Naive thymus-derived CD4-positive, alpha-beta T cell (primary cell): ENCODE measurements at regions not wholly inside any gene's neighbourhood (a gene's known extent, or its start where the extent isn't known, plus 50 kb on each side); places are given as distances from the start of the nearest gene placed in this dataset.

Source experiments
- ATAC-seq: fragments of 150-1000 bp; cut with Tn5 transposase; 2 replicates; pipeline ENCODE4 v1.10.0; 2021; ENCODE audit warnings: mild to moderate bottlenecking, moderate library complexity
- CTCF ChIA-PET: fragments of 350-600 bp; sonication (Branson Sonifier 250); formaldehyde crosslinking; loops from one replicate; lab custom pipeline; 2021; ENCODE audit warnings: antibody characterized with exemption; lab: Charles Lee
- POLR2A ChIA-PET: fragments of 350-600 bp; sonication (Branson Sonifier 250); formaldehyde crosslinking; loops from one replicate; lab custom pipeline; 2021; ENCODE audit warnings: antibody characterized with exemption, inconsistent platforms; lab: Charles Lee
- DNase-seq, 9 donors: peaks; one replicate each; pipeline versions ENCODE4 v3.0.0 to v3.0.0-alpha.2; 2020 to 2022; ENCODE audit warnings: mixed read lengths in 1 of 9
- H3K27ac ChIP-seq: one replicate; pipeline ENCODE4 v1.7.0; 2013; ENCODE audit warnings: mild to moderate bottlenecking, low read depth, low read length, moderate library complexity
- H3K27me3 ChIP-seq, 2 donors: one replicate each; pipeline ENCODE4 v1.7.0; 2013; ENCODE audit warnings: low read length in 2 of 2, mild to moderate bottlenecking in 2 of 2, moderate library complexity in 2 of 2; ENCODE audit not compliant: control insufficient read depth in 2 of 2, insufficient read depth in 2 of 2
- H3K36me3 ChIP-seq, 3 experiments: 1 replicate in 2 of 3; 2 replicates in 1 of 3; pipeline ENCODE4 v1.7.0; 2013; ENCODE audit warnings: low read length in 3 of 3, mild to moderate bottlenecking in 3 of 3, moderate library complexity in 1 of 3; ENCODE audit not compliant: insufficient read depth in 3 of 3, control insufficient read depth in 2 of 3
- H3K4me1 ChIP-seq, 2 donors: one replicate each; pipeline ENCODE4 v1.7.0; 2013; ENCODE audit warnings: low read length in 2 of 2, mild to moderate bottlenecking in 2 of 2, moderate library complexity in 1 of 2; ENCODE audit not compliant: control insufficient read depth in 2 of 2, insufficient read depth in 2 of 2
- H3K4me3 ChIP-seq: 2 replicates; pipeline ENCODE4 v1.7.0; 2013; ENCODE audit warnings: mild to moderate bottlenecking, low read length
- H3K9me3 ChIP-seq, 3 experiments: 1 replicate in 2 of 3; 2 replicates in 1 of 3; pipeline ENCODE4 v1.7.0; 2013; ENCODE audit warnings: low read length in 3 of 3; ENCODE audit not compliant: control insufficient read depth in 2 of 3
- H3K27ac Mint-ChIP-seq, 9 donors: one replicate each; pipeline ENCODE4 v1.8.0; 2020 to 2022; ENCODE audit warnings: mixed read lengths in 9 of 9, mild to moderate bottlenecking in 8 of 9, moderate library complexity in 5 of 9, inconsistent platforms in 2 of 9
- H3K27me3 Mint-ChIP-seq, 5 donors: one replicate each; pipeline ENCODE4 v1.8.0; 2021 to 2022; ENCODE audit warnings: mixed read lengths in 5 of 5, mild to moderate bottlenecking in 1 of 5
- H3K36me3 Mint-ChIP-seq, 5 donors: one replicate each; pipeline ENCODE4 v1.8.0; 2020 to 2022; ENCODE audit warnings: mixed read lengths in 5 of 5, mild to moderate bottlenecking in 3 of 5, inconsistent platforms in 1 of 5
- H3K4me1 Mint-ChIP-seq, 7 donors: one replicate each; pipeline ENCODE4 v1.8.0; 2020 to 2022; ENCODE audit warnings: mixed read lengths in 7 of 7, mild to moderate bottlenecking in 3 of 7, inconsistent platforms in 1 of 7
- H3K4me3 Mint-ChIP-seq, 10 donors: one replicate each; pipeline ENCODE4 v1.8.0; 2020 to 2022; ENCODE audit warnings: mild to moderate bottlenecking in 10 of 10, mixed read lengths in 10 of 10, moderate library complexity in 6 of 10, inconsistent platforms in 2 of 10
- H3K9me3 Mint-ChIP-seq, 11 donors: one replicate each; pipeline ENCODE4 v1.8.0; 2020 to 2022; ENCODE audit warnings: mixed read lengths in 11 of 11, mild to moderate bottlenecking in 4 of 11, inconsistent platforms in 1 of 11, moderate library complexity in 1 of 11
- intact Hi-C, 2 donors: fragments of 100-400 bp; cut with micrococcal nuclease; formaldehyde crosslinking; loops; one replicate each; pipeline ENCODE4 v1.15.1; 2023

- no peaks in the 10 kb centered on the region for H3K4me1 ChIP-seq
- Mint-ChIP-seq H3K9me3 (peaks cover 0 to 15% (median 1%) of the 10 kb centered on the region in 11 donors), H3K27me3 (no peaks in the 10 kb centered on the region), H3K36me3 (no peaks in the 10 kb centered on the region), H3K4me1 (no peaks in the 10 kb centered on the region), H3K4me3 (no peak overlapping the region), H3K27ac (no peak overlapping the region)
- no peaks in the 10 kb centered on the region for H3K27me3 ChIP-seq
- H3K4me3 ChIP-seq, result no peak overlapping the region
- no peak overlapping the region for H3K27ac ChIP-seq
- ATAC-seq (no peak), DNase-seq (no peak)
- H3K36me3 ChIP-seq, result no peaks in the 10 kb centered on the region
- CTCF ChIA-PET, result no interaction called here
- no peaks in the 10 kb centered on the region for H3K9me3 ChIP-seq
- intact Hi-C loops, result no loop called here
- POLR2A ChIA-PET, result no interaction called here
Measured at GRCh38 chr5:3222924-3223323, 372.7 kb upstream of the IRX1 start.

GRCh38 chr5:3221432-3221831 is 374.2 kb upstream of the IRX1 start:
- Mint-ChIP-seq H3K4me3 (no peak overlapping the region), H3K4me1 (no peaks in the 10 kb centered on the region), H3K27me3 (no peaks in the 10 kb centered on the region), H3K9me3 (peaks cover 0 to 8% (median 0%) of the 10 kb centered on the region in 11 donors), H3K36me3 (no peaks in the 10 kb centered on the region), H3K27ac (no peak overlapping the region)
- no peaks in the 10 kb centered on the region for H3K4me1 ChIP-seq
- no peaks in the 10 kb centered on the region for H3K9me3 ChIP-seq
- H3K27ac ChIP-seq, result no peak overlapping the region
- no peaks in the 10 kb centered on the region for H3K36me3 ChIP-seq
- H3K27me3 ChIP-seq, result no peaks in the 10 kb centered on the region
- ATAC-seq (no peak), DNase-seq (no peak)
- intact Hi-C loops, result no loop called here
- H3K4me3 ChIP-seq, result no peak overlapping the region
- ChIA-PET CTCF (no interaction called here), POLR2A (no interaction called here)

GRCh38 chr5:3220638-3221288 is 374.9 kb upstream of the IRX1 start:
- POLR2A ChIA-PET, result no interaction called here
- intact Hi-C loops, result no loop called here
- Mint-ChIP-seq H3K36me3 (no peaks in the 10 kb centered on the region), H3K27me3 (no peaks in the 10 kb centered on the region), H3K9me3 (peaks cover 0 to 10% (median 0%) of the 10 kb centered on the region in 11 donors), H3K4me1 (peaks cover 0 to 1% (median 0%) of the 10 kb centered on the region in 7 donors), H3K27ac (no peak overlapping the region), H3K4me3 (no peak overlapping the region)
- H3K4me3 ChIP-seq, result no peak overlapping the region
- no peak for ATAC-seq
- H3K4me1 ChIP-seq, result no peaks in the 10 kb centered on the region
- CTCF ChIA-PET, result no interaction called here
- no peaks in the 10 kb centered on the region for H3K36me3 ChIP-seq
- no peaks in the 10 kb centered on the region for H3K9me3 ChIP-seq
- H3K27me3 ChIP-seq, result no peaks in the 10 kb centered on the region
- H3K27ac ChIP-seq, result no peak overlapping the region
- no peak for DNase-seq

- H3K36me3 ChIP-seq, result no peaks in the 10 kb centered on the region
- ATAC-seq, result no peak
- Mint-ChIP-seq H3K27ac (no peak overlapping the region), H3K4me3 (no peak overlapping the region), H3K9me3 (peaks cover 0 to 10% (median 0%) of the 10 kb centered on the region in 11 donors), H3K36me3 (no peaks in the 10 kb centered on the region), H3K27me3 (no peaks in the 10 kb centered on the region), H3K4me1 (peaks cover 0 to 1% (median 0%) of the 10 kb centered on the region in 7 donors)
- DNase-seq, result no peak
- no peak overlapping the region for H3K27ac ChIP-seq
- POLR2A ChIA-PET, result no interaction called here
- CTCF ChIA-PET, result no interaction called here
- H3K9me3 ChIP-seq, result no peaks in the 10 kb centered on the region
- H3K27me3 ChIP-seq, result no peaks in the 10 kb centered on the region
- intact Hi-C loops, result no loop called here
- no peaks in the 10 kb centered on the region for H3K4me1 ChIP-seq
- no peak overlapping the region for H3K4me3 ChIP-seq
Measured at GRCh38 chr5:3220201-3220600, 375.4 kb upstream of the IRX1 start.

DNA sequence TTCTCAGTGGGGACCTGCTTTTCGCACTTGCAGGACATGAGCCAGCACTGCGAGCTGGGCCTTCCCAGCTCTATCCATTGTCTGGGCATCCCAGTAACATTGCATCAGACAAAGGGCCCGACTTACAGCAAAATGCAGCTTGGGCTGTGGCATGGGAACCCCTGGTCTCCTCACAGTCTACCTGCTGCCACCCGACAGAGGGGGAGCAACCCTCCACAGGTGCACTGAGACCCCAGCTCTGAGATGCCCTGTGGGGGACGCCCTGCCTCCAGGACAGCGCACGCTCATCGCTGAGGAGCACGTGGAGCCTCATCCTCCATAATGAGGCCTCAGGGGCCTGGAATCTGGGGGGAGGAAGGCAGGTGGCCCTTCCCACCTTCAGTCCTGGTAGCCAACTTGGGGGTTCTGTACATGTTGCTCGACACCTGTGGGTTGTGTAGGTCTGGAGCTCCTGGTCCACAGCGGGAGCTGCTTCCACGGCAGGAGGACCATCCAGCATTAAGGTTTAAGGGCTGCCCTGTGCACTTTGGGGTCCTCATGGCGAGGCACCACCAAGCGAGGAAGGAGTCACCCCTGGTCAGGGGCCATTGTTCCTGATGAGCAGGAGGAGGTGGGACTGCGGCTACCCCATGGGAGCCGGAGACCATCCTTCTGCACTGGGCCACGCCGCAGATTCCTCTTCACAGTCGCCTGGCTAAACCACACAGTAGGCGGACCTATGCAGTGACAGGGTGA is 376.5 kb upstream of the IRX1 start:
- H3K27ac Mint-ChIP-seq, result no peak overlapping the region
- no peaks in the 10 kb centered on the region for H3K27me3 ChIP-seq
- no peak overlapping the region for H3K4me3 Mint-ChIP-seq
- ChIA-PET CTCF (no interaction called here), POLR2A (no interaction called here)
- no peaks in the 10 kb centered on the region for H3K27me3 Mint-ChIP-seq
- H3K36me3 ChIP-seq, result no peaks in the 10 kb centered on the region
- no peak overlapping the region for H3K4me3 ChIP-seq
- DNase-seq (no peak), ATAC-seq (no peak)
- intact Hi-C loops, result no loop called here
- no peaks in the 10 kb centered on the region for H3K36me3 Mint-ChIP-seq
- H3K9me3 ChIP-seq, result no peaks in the 10 kb centered on the region
- peaks cover 0 to 10% (median 0%) of the 10 kb centered on the region in 11 donors for H3K9me3 Mint-ChIP-seq
- H3K27ac ChIP-seq, result no peak overlapping the region
- H3K4me1 ChIP-seq, result no peaks in the 10 kb centered on the region
- H3K4me1 Mint-ChIP-seq, result peaks cover 0 to 1% (median 0%) of the 10 kb centered on the region in 7 donors

- POLR2A ChIA-PET, result no interaction called here
- ATAC-seq, result no peak
Measured at GRCh38 chr5:3217771-3218495, 377.7 kb upstream of the IRX1 start.

More at GRCh38 chr5:3217771-3218495, 377.7 kb upstream of the IRX1 start:
- Mint-ChIP-seq H3K9me3 (peaks cover 0 to 12% (median 0%) of the 10 kb centered on the region in 11 donors), H3K36me3 (no peaks in the 10 kb centered on the region), H3K4me3 (no peak overlapping the region), H3K27me3 (no peaks in the 10 kb centered on the region), H3K4me1 (peaks cover 0 to 1% (median 0%) of the 10 kb centered on the region in 7 donors), H3K27ac (no peak overlapping the region)
- intact Hi-C loops, result no loop called here
- Histone ChIP-seq H3K36me3 (no peaks in the 10 kb centered on the region), H3K27me3 (no peaks in the 10 kb centered on the region), H3K9me3 (no peaks in the 10 kb centered on the region), H3K4me3 (no peak overlapping the region), H3K27ac (no peak overlapping the region), H3K4me1 (no peaks in the 10 kb centered on the region)
- no peak for DNase-seq
- CTCF ChIA-PET, result no interaction called here
